Activated CD4-positive, alpha-beta T cell treated with anti-CD3 and anti-CD28 coated beads for 36 hours (primary cell): ENCODE measurements at regions not wholly inside any gene's neighbourhood (a gene's known extent, or its start where the extent isn't known, plus 50 kb on each side); places are given as distances from the start of the nearest gene placed in this dataset.
A peak's percentile ranks its signal among the peaks of the same experiment; 100 is the strongest.

Experiments
- ATAC-seq: fragments of 200-7000 bp; cut with Tn5 transposase; one replicate; pipeline ENCODE4 v1.10.0; 2021; ENCODE audit warnings: mild to moderate bottlenecking, moderate library complexity
- CTCF ChIA-PET: fragments of 350-600 bp; sonication (Branson Sonifier 250); formaldehyde crosslinking; loops from one replicate; lab custom pipeline; 2021; ENCODE audit warnings: antibody characterized with exemption; lab: Charles Lee
- POLR2A ChIA-PET: fragments of 350-600 bp; sonication (Branson Sonifier 250); formaldehyde crosslinking; loops from one replicate; lab custom pipeline; 2021; ENCODE audit warnings: antibody characterized with exemption, inconsistent platforms; lab: Charles Lee
- DNase-seq: peaks from one replicate; pipeline ENCODE4 v3.0.0-alpha.2; 2020
- H3K27ac Mint-ChIP-seq: one replicate; pipeline ENCODE4 v1.8.0; 2021; ENCODE audit warnings: mixed read lengths
- H3K27me3 Mint-ChIP-seq: one replicate; pipeline ENCODE4 v1.8.0; 2021; ENCODE audit warnings: mixed read lengths
- H3K36me3 Mint-ChIP-seq: one replicate; pipeline ENCODE4 v1.8.0; 2021; ENCODE audit warnings: low read depth, mixed read lengths
- H3K4me1 Mint-ChIP-seq: one replicate; pipeline ENCODE4 v1.8.0; 2021; ENCODE audit warnings: mixed read lengths
- H3K4me3 Mint-ChIP-seq: one replicate; pipeline ENCODE4 v1.8.0; 2021; ENCODE audit warnings: mild to moderate bottlenecking, moderate library complexity, mixed read lengths
- H3K9me3 Mint-ChIP-seq: one replicate; pipeline ENCODE4 v1.8.0; 2021; ENCODE audit warnings: low read depth, mixed read lengths
- intact Hi-C, 2 experiments: fragments of 100-400 bp; cut with DNase I in 1 of 2; cut with micrococcal nuclease in 1 of 2; formaldehyde crosslinking; loops; one replicate each; pipeline versions ENCODE4 v1.14.2 to v1.15.1; 2022 to 2024; cut with DNase I, micrococcal nuclease

DNA sequence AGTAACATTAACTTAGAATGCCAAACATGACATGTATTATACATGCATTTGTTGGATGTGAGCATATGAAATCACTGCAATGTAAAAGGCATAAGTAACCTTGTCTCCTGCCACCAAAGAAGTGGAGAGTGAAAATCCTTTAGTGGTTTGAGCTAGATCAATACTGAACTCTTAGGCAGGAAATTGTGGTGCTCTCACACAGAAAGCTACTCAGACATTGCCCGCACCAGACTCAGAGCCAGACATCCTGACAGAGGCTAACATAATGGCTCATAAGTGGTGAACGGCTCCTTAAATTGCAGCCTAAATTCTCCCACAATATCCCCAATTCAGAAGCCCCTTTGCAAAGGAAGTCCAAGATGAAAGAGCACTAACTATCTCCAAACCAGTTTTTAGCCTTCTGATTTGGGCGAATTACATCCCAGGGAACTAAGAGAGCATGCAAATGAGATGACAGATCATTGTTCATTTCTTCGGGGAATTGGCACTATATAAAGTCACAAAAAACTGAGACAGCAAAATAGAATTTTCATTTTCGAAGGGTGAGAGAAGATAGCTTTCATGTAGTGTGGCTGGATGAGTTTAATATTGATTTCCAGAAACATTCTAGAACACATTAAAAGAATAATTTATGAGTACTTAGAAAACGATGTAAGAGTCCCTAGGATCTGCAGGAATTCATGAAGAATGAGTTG lies 233.6 kb upstream of the RPS6KA3 start:
- DNase-seq (peak; percentile 44), ATAC-seq (peak; percentile 95)
- H3K4me3 Mint-ChIP-seq = no peak overlapping the region
- CTCF ChIA-PET = interaction anchor here (0.6 kb wide), 1 partner anchor 248 kb away, joined by 3 read pairs; no protein-coding TSS in a partner anchor
- POLR2A ChIA-PET = interaction anchor here (0.9 kb wide), 1 partner anchor 16 kb away, joined by 3 read pairs; no protein-coding TSS in a partner anchor
- peaks cover 24% of the 10 kb centered on the region for H3K27me3 Mint-ChIP-seq
- H3K9me3 Mint-ChIP-seq = no peaks in the 10 kb centered on the region
- peaks cover 15% of the 10 kb centered on the region for H3K4me1 Mint-ChIP-seq
- H3K36me3 Mint-ChIP-seq = no peaks in the 10 kb centered on the region
- H3K27ac Mint-ChIP-seq = no peak overlapping the region
- intact Hi-C loops = no loop called here

DNA sequence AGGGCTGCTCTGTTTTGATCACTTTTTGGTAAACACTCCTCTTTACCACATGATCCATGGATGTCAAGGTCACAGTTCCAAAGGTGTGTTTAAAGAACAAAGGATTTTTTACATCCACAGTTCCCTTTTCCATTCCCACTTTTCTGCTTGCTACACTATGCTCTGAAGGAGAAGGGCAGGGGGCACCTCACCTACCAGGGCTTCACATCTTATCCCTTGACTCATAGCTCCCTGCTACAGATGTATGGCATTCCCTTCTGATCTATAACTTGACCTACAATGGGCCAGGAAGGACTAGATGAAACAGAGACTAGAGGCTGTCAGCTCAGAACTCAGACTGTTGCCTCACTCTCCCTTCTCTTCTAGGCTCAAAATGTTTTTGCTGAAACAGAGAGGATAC lies 233.1 kb upstream of the RPS6KA3 start:
- ChIA-PET POLR2A (no interaction called here), CTCF (interaction anchor here (0.6 kb wide), 1 partner anchor 247 kb away, joined by 3 read pairs; no protein-coding TSS in a partner anchor)
- H3K27me3 Mint-ChIP-seq = peaks cover 24% of the 10 kb centered on the region
- H3K27ac Mint-ChIP-seq = no peak overlapping the region
- ATAC-seq = peak; percentile 53
- intact Hi-C loops = no loop called here
- no peaks in the 10 kb centered on the region for H3K36me3 Mint-ChIP-seq
- no peaks in the 10 kb centered on the region for H3K9me3 Mint-ChIP-seq
- H3K4me3 Mint-ChIP-seq = no peak overlapping the region
- DNase-seq = no peak
- peaks cover 15% of the 10 kb centered on the region for H3K4me1 Mint-ChIP-seq

DNA sequence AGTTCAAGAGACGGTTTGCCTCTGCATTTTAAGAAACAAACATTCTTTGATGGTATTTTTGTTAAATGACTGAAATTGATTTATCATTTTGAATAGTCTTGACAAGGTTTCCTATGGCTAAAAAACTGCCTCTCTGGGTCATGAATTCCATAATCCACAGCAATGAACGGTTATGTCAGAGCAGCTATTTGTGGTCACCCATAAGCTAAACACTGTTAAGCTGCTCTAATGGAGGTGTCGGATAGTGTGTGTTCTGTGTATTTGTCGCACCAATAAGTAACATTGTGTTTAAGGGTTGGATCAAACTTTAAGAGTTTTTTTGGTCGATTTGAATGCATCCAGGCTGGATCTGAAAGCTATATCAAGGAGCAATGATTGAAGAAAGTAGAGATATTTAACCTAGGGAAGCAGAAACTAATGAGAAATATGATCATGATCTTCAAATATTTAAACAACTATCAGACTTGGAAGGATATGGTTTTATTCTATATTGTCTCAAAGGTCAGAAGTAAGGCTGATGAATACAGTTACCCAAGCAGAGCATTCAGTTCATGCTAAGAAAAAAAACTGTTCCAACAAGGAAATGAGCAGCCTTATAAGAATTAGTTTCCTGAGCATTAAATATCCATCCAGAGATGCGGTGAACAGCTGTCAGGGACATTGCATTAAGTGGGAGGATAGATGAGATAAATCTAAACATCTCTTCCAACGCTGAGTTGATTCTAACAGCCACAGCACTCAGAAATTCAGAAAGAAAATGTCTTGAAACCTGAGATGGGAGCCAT lies 232.3 kb upstream of the RPS6KA3 start:
- Mint-ChIP-seq H3K4me3 (no peak overlapping the region), H3K36me3 (no peaks in the 10 kb centered on the region), H3K4me1 (peaks cover 15% of the 10 kb centered on the region), H3K27me3 (peaks cover 22% of the 10 kb centered on the region), H3K9me3 (no peaks in the 10 kb centered on the region), H3K27ac (no peak overlapping the region)
- DNase-seq (no peak), ATAC-seq (no peak)
- intact Hi-C loops = no loop called here
- POLR2A ChIA-PET = no interaction called here
- CTCF ChIA-PET = no interaction called here

DNA sequence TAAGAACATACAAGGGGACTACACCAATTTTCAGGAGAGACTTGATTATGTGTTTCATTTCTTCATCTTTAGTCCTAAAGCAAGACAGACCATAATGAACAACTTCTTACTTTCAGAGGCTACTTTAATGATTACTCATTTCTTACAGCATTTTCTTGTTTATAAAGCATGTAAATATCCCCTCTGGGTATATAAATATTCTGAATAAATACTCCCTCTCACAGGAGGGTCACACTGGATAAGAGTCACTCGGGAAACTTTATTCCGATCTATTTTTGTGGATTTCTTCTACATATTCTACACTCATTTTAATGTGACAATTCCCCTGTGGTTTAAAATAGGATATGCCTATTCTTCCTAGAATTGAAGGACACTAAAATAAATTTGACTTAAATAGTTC lies 228.9 kb upstream of the RPS6KA3 start:
- ChIA-PET CTCF (no interaction called here), POLR2A (no interaction called here)
- intact Hi-C loops = no loop called here
- Mint-ChIP-seq H3K27ac (no peak overlapping the region), H3K4me1 (peaks cover 10% of the 10 kb centered on the region), H3K4me3 (no peak overlapping the region), H3K36me3 (no peaks in the 10 kb centered on the region), H3K27me3 (peaks cover 9% of the 10 kb centered on the region), H3K9me3 (no peaks in the 10 kb centered on the region)
- ATAC-seq (no peak), DNase-seq (no peak)

DNA sequence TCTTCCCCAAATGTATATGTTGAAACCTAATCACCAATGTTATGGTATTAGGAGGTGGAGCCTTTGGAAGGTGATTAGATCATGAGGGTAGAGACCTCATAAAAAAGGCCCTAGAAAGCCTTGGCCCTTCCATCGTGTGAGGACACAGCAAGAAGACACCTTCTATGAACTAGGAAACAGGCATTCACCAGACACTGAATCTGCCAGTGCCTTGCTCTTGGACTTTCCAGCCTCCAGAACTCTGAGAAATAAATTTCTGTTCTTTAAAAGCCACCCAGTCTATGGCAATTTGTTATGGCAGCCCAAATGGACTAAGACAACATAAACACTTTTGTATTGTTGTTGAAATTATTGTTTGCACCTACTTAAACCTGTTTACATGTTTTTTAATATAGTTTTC lies 221.8 kb upstream of the RPS6KA3 start:
- intact Hi-C loops = no loop called here
- H3K4me1 Mint-ChIP-seq = peaks cover 5% of the 10 kb centered on the region
- no peak overlapping the region for H3K4me3 Mint-ChIP-seq
- H3K36me3 Mint-ChIP-seq = no peaks in the 10 kb centered on the region
- ATAC-seq = no peak
- CTCF ChIA-PET = no interaction called here
- H3K27me3 Mint-ChIP-seq = no peaks in the 10 kb centered on the region
- no peak for DNase-seq
- POLR2A ChIA-PET = no interaction called here
- H3K27ac Mint-ChIP-seq = no peak overlapping the region
- no peaks in the 10 kb centered on the region for H3K9me3 Mint-ChIP-seq

DNA sequence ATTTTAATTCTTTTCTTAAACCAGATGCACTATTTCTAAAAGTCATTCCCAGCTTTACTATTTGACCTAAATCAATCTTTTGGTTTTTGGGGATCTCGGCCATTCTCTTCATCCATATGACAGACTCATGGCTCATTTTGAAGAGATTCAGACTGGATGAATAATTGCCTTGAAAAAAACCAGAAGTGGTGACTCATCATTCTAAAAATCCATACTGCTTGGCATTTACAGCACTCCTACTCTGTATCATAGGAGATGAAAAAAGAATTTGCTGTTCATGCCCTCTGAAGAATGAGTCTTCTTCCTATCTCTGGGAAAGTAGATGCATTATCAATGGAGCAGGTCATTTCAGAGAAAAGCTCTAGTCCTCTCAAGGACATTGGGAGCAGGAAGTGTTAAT lies 220.5 kb upstream of the RPS6KA3 start:
- Mint-ChIP-seq H3K4me1 (peaks cover 5% of the 10 kb centered on the region), H3K4me3 (no peak overlapping the region), H3K27me3 (no peaks in the 10 kb centered on the region), H3K9me3 (no peaks in the 10 kb centered on the region), H3K36me3 (no peaks in the 10 kb centered on the region), H3K27ac (no peak overlapping the region)
- ATAC-seq (no peak), DNase-seq (no peak)
- POLR2A ChIA-PET = no interaction called here
- intact Hi-C loops = no loop called here
- CTCF ChIA-PET = no interaction called here

DNA sequence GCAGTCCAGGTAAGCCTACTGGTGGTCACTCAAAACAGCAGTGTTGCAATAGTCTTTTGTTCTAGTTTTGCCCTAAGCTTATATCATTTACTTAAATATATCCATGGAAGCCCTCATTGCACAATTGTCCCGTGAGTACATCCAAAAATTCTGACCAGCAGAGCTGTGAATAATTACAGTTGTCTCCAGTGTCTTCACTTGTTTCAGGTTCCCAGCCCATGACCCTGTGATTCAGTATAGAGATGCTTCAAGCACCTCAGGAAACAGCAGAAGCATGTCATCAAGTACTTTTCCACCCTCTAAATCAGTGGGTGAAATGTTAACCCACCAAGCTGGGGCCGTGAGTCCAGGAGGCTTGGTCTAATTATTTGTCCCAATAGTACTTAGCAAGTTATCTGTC lies 214.9 kb upstream of the RPS6KA3 start:
- ChIA-PET POLR2A (interaction anchor here (0.6 kb wide), 1 partner anchor 56 kb away, joined by 4 read pairs; no protein-coding TSS in a partner anchor), CTCF (no interaction called here)
- intact Hi-C loops = no loop called here
- ATAC-seq (no peak), DNase-seq (no peak)
- no peaks in the 10 kb centered on the region for H3K4me1 Mint-ChIP-seq
- H3K27me3 Mint-ChIP-seq = no peaks in the 10 kb centered on the region
- H3K27ac Mint-ChIP-seq = no peak overlapping the region
- no peaks in the 10 kb centered on the region for H3K9me3 Mint-ChIP-seq
- no peaks in the 10 kb centered on the region for H3K36me3 Mint-ChIP-seq
- no peak overlapping the region for H3K4me3 Mint-ChIP-seq

DNA sequence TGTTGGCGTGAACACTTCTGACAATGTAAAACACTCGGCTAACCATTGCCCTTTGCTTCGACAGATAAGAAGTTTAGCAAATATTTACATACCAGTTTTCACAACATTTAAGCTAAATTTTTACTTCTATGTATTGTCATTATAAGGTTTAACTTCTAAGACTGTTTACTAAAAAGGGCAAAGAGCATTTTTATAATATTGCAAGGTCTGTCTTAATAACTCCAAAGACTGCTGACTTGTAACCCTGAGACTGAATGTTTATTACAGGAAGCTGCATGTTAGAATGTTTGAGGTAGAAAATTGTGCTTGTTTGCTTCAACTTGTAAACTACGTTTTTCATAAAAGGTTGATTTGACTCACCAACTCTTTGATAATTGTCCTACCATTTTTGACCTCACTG lies 213.2 kb upstream of the RPS6KA3 start:
- POLR2A ChIA-PET = no interaction called here
- CTCF ChIA-PET = interaction anchor here (1.4 kb wide), 1 partner anchor 14 kb away, joined by 4 read pairs; no protein-coding TSS in a partner anchor
- DNase-seq (no peak), ATAC-seq (no peak)
- Mint-ChIP-seq H3K9me3 (no peaks in the 10 kb centered on the region), H3K4me1 (no peaks in the 10 kb centered on the region), H3K27me3 (no peaks in the 10 kb centered on the region), H3K36me3 (no peaks in the 10 kb centered on the region), H3K27ac (no peak overlapping the region), H3K4me3 (no peak overlapping the region)
- intact Hi-C loops = no loop called here

DNA sequence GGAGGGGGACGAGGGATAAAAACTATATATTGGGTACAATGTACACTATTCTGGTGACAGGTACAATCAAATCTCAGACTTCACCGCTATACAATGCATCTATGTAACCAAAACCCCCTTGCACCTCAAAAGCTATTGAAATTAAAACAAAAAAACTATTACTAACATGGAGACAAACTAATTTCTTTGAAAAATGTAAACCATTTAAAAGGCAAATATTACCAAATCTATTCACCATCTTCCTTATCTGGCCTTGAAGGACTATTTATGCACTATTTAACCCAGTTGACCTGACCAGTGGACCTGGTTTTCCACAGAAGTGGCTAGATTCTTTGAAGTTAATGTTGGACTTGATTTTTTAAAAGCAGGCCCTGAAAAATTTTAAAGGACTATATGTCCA lies 212.3 kb upstream of the RPS6KA3 start:
- ChIA-PET POLR2A (no interaction called here), CTCF (no interaction called here)
- Mint-ChIP-seq H3K27me3 (no peaks in the 10 kb centered on the region), H3K4me1 (no peaks in the 10 kb centered on the region), H3K27ac (no peak overlapping the region), H3K36me3 (no peaks in the 10 kb centered on the region), H3K9me3 (no peaks in the 10 kb centered on the region), H3K4me3 (no peak overlapping the region)
- ATAC-seq = no peak
- no peak for DNase-seq
- intact Hi-C loops = no loop called here

DNA sequence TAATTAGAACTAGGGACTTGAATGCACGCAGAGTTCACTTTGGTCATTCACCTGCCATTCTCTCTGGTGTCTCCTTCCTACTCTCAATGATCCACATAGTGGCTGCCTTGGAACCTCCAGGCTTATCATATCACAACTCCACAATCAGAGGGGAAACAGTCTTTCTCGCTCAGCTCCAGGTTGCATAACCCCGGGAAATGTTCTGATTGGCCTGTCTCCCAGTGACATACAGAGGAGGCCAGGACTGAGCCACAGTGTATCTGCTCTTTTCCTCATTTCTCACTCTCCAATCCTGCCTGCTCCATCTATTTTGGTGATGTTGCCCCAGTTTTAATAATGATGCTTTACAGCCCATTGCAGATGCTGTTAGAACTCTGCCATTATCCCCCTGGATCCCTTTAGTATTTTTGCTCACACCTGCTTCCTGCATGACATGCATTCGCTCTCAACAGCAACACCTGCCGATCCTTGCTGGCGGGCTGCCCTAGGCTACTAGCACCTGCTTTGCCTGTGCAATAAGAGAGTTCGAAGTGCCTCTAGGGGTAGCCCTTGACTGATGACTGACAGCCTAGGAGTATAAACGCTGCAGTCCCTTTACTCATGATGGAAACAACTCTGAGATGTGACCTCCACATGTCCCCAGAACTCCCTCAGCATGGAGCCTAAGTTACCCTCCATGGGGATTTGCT lies 211.3 kb upstream of the RPS6KA3 start:
- no peaks in the 10 kb centered on the region for H3K27me3 Mint-ChIP-seq
- DNase-seq (no peak), ATAC-seq (no peak)
- H3K36me3 Mint-ChIP-seq = no peaks in the 10 kb centered on the region
- ChIA-PET CTCF (no interaction called here), POLR2A (no interaction called here)
- intact Hi-C loops = no loop called here
- H3K4me3 Mint-ChIP-seq = no peak overlapping the region
- no peaks in the 10 kb centered on the region for H3K4me1 Mint-ChIP-seq
- H3K9me3 Mint-ChIP-seq = no peaks in the 10 kb centered on the region
- no peak overlapping the region for H3K27ac Mint-ChIP-seq

DNA sequence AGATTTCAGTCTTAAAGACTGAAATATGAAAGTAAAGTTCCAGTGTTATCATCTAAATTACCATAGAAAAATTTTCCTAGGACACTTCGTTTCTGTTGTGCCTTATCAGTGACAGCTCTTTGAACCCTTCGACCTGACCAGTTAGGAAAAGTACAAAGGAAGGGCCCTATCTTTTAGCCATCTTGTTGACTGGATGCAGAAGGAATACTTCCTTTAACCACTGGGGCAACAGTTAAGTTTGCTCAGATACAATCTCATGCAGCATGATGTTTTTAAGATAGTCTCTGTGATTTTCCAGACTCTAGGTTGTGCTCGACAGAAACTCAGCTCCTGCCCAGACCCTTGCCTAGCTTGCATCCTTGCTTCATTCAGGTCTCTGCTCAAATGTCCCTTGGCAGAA lies 210.5 kb upstream of the RPS6KA3 start:
- no peak for ATAC-seq
- POLR2A ChIA-PET = no interaction called here
- intact Hi-C loops = no loop called here

More for the DNA sequence above, 210.5 kb upstream of the RPS6KA3 start:
- Mint-ChIP-seq H3K4me3 (no peak overlapping the region), H3K27me3 (no peaks in the 10 kb centered on the region), H3K27ac (no peak overlapping the region), H3K36me3 (no peaks in the 10 kb centered on the region), H3K4me1 (no peaks in the 10 kb centered on the region), H3K9me3 (no peaks in the 10 kb centered on the region)
- CTCF ChIA-PET = no interaction called here
- no peak for DNase-seq
